NCI-H2171 (cell line): ENCODE measurements at regions not wholly inside any gene's neighbourhood (a gene's known extent, or its start where the extent isn't known, plus 50 kb on each side); places are given as distances from the start of the nearest gene placed in this dataset.

Source experiments
- DNase-seq: peaks from one replicate; lab custom pipeline; 2025; lab: John Stamatoyannopoulos, UW

- no peak for DNase-seq
Measured at GRCh38 chr9:22286661-22287060, 160.0 kb upstream of the DMRTA1 start.

GRCh38 chr9:22288661-22289060, 158.0 kb upstream of the DMRTA1 start:
- DNase-seq = no peak

- no peak for DNase-seq
Measured at GRCh38 chr9:22307013-22307711, 139.5 kb upstream of the DMRTA1 start.

- no peak for DNase-seq
Measured at GRCh38 chr9:22308177-22308576, 138.4 kb upstream of the DMRTA1 start.

GRCh38 chr9:22316645-22317044, 130.0 kb upstream of the DMRTA1 start:
- no peak for DNase-seq

- no peak for DNase-seq
Measured at GRCh38 chr9:22331533-22331932, 115.1 kb upstream of the DMRTA1 start.

- DNase-seq = no peak
Measured at GRCh38 chr9:22332202-22332601, 114.4 kb upstream of the DMRTA1 start.

GRCh38 chr9:22337261-22337660, 109.4 kb upstream of the DMRTA1 start:
- DNase-seq = no peak

GRCh38 chr9:22342491-22343217, 104.0 kb upstream of the DMRTA1 start:
- no peak for DNase-seq

GRCh38 chr9:22343218-22343611, 103.4 kb upstream of the DMRTA1 start:
- DNase-seq = no peak

- no peak for DNase-seq
Measured at GRCh38 chr9:22354699-22355384, 91.8 kb upstream of the DMRTA1 start.

- no peak for DNase-seq
Measured at GRCh38 chr9:22356985-22357384, 89.6 kb upstream of the DMRTA1 start.

- no peak for DNase-seq
Measured at GRCh38 chr9:22363421-22363887, 83.2 kb upstream of the DMRTA1 start.

GRCh38 chr9:22373636-22374035, 73.0 kb upstream of the DMRTA1 start:
- no peak for DNase-seq

GRCh38 chr9:22374051-22374450, 72.6 kb upstream of the DMRTA1 start:
- no peak for DNase-seq

GRCh38 chr9:22379272-22379671, 67.4 kb upstream of the DMRTA1 start:
- no peak for DNase-seq

- no peak for DNase-seq
Measured at GRCh38 chr9:22381170-22381569, 65.5 kb upstream of the DMRTA1 start.

GRCh38 chr9:22382331-22382730, 64.3 kb upstream of the DMRTA1 start:
- DNase-seq = no peak

- no peak for DNase-seq
Measured at GRCh38 chr9:22383718-22384117, 62.9 kb upstream of the DMRTA1 start.

GRCh38 chr9:22389271-22389670, 57.4 kb upstream of the DMRTA1 start:
- no peak for DNase-seq

GRCh38 chr9:22392523-22392922, 54.1 kb upstream of the DMRTA1 start:
- no peak for DNase-seq

GRCh38 chr9:22395687-22396141, 50.9 kb upstream of the DMRTA1 start:
- no peak for DNase-seq
